ENCODE measurements at regions not wholly inside any gene's neighbourhood (a gene's known extent, or its start where the extent isn't known, plus 50 kb on each side); places are given as distances from the start of the nearest gene placed in this dataset.

- in situ Hi-C loops (cut with MboI) = no loop called here
- no peak overlapping the region for H3K9ac ChIP-seq (ENCODE audit: insufficient read depth in 1 of 2, low read depth in 2 of 2, low read length in 2 of 2)
- ATAC-seq (no peak), DNase-seq (ENCODE audit: extremely low read depth in 1 of 4, low spot score in 3 of 4) (no peak), FAIRE-seq (no peak)
- no peak overlapping the region for H3K4me2 ChIP-seq (ENCODE audit: insufficient read depth, low read length)
- ChIA-PET CTCF (ENCODE audit: low intra/inter-chr PET ratio) (no interaction called here), POLR2A (no interaction called here)
- no peaks in the 10 kb centered on the region for H3K9me3 ChIP-seq (replicated peaks; ENCODE audit: control insufficient read depth, insufficient read depth, low read depth, low read length)
- no peaks in the 10 kb centered on the region for H3K4me1 ChIP-seq (replicated peaks in 1 of 2; ENCODE audit: control insufficient read depth in 2 of 2, insufficient read depth in 2 of 2, low read length in 2 of 2)
- no TSS peak for BruUV-seq (replicated peaks)
- no peak overlapping the region for H2AFZ ChIP-seq (ENCODE audit: low read depth, low read length)
- no peak overlapping the region for H3K4me3 ChIP-seq
- H3K79me2 ChIP-seq (ENCODE audit: control insufficient read depth, insufficient read depth, low read length) = no peaks in the 10 kb centered on the region
- H3K27ac ChIP-seq (ENCODE audit: extremely low read depth, low read depth, low read length) = no peak overlapping the region
- no peaks in the 10 kb centered on the region for H3K36me3 ChIP-seq (ENCODE audit: control insufficient read depth, insufficient read depth, low read length)
- no peaks in the 10 kb centered on the region for H4K20me1 ChIP-seq (replicated peaks; ENCODE audit: control insufficient read depth, insufficient read depth, low read length)
- no peaks in the 10 kb centered on the region for H3K27me3 ChIP-seq (ENCODE audit: control insufficient read depth in 2 of 2, insufficient read depth in 2 of 2, low read length in 2 of 2)
- no peaks in the 10 kb centered on the region for H3K9me1 ChIP-seq (ENCODE audit: control insufficient read depth, insufficient read depth, low read length)
- intact Hi-C loops (cut with micrococcal nuclease) = no loop called here
- 0% methylated on average over 4 of the region's 5 CpGs for WGBS (ENCODE audit: insufficient coverage, low coverage, missing lambda C conversion rate)
- TF ChIP-seq ZBTB34 (CRISPR knock-in tag; IDR thresholded peaks at IDR 0.05) = no peak
- no peak for TF ChIP-seq MTF1 (CRISPR knock-in tag; IDR thresholded peaks at IDR 0.05; ENCODE audit: borderline replicate concordance)
- no peak for TF ChIP-seq ZNF280B (CRISPR knock-in tag; IDR thresholded peaks at IDR 0.05)
Observed at GRCh38 chr2:220786216-220786615, 785.9 kb downstream of the EPHA4 start.

GRCh38 chr2:220787251-220787650, 784.9 kb downstream of the EPHA4 start:
- H3K27ac ChIP-seq (ENCODE audit: extremely low read depth, low read depth, low read length) = no peak overlapping the region
- H4K20me1 ChIP-seq (replicated peaks; ENCODE audit: control insufficient read depth, insufficient read depth, low read length) = no peaks in the 10 kb centered on the region
- TF ChIP-seq SMARCC2 (IDR thresholded peaks at IDR 0.05; ENCODE audit: low read depth) (no peak), SMAD2 (IDR thresholded peaks at IDR 0.05; ENCODE audit: low read depth, low read length) (no peak), HNRNPUL1 (IDR thresholded peaks at IDR 0.05; ENCODE audit: low read length) (no peak), DNMT1 (IDR thresholded peaks at IDR 0.05) (no peak), GTF2B (IDR thresholded peaks at IDR 0.05; ENCODE audit: extremely low read depth, insufficient read length) (no peak), SIN3A (IDR thresholded peaks at IDR 0.05; ENCODE audit: borderline replicate concordance in 2 of 2, control insufficient read depth in 1 of 2, low read depth in 2 of 2, low read length in 2 of 2) (no peak)
- H3K9me1 ChIP-seq (ENCODE audit: control insufficient read depth, insufficient read depth, low read length) = no peaks in the 10 kb centered on the region
- H3K79me2 ChIP-seq (ENCODE audit: control insufficient read depth, insufficient read depth, low read length) = no peaks in the 10 kb centered on the region
- H2AFZ ChIP-seq (ENCODE audit: low read depth, low read length) = no peak overlapping the region
- H3K4me2 ChIP-seq (ENCODE audit: insufficient read depth, low read length) = no peak overlapping the region
- no peak for DNase-seq (ENCODE audit: extremely low read depth in 1 of 4, low spot score in 3 of 4)
- H3K9me3 ChIP-seq (replicated peaks; ENCODE audit: control insufficient read depth, insufficient read depth, low read depth, low read length) = no peaks in the 10 kb centered on the region
- no peak for ATAC-seq
- POLR2A ChIA-PET = no interaction called here
- CTCF ChIA-PET (ENCODE audit: low intra/inter-chr PET ratio) = no interaction called here
- intact Hi-C loops (cut with micrococcal nuclease) = no loop called here
- H3K27me3 ChIP-seq (ENCODE audit: control insufficient read depth in 2 of 2, insufficient read depth in 2 of 2, low read length in 2 of 2) = no peaks in the 10 kb centered on the region
- H3K36me3 ChIP-seq (ENCODE audit: control insufficient read depth, insufficient read depth, low read length) = no peaks in the 10 kb centered on the region
- BruUV-seq (replicated peaks) = no TSS peak
- H3K9ac ChIP-seq (ENCODE audit: insufficient read depth in 1 of 2, low read depth in 2 of 2, low read length in 2 of 2) = no peak overlapping the region
- H3K4me3 ChIP-seq = no peak overlapping the region
- no peak for FAIRE-seq
- no peaks in the 10 kb centered on the region for H3K4me1 ChIP-seq (replicated peaks in 1 of 2; ENCODE audit: control insufficient read depth in 2 of 2, insufficient read depth in 2 of 2, low read length in 2 of 2)
- in situ Hi-C loops (cut with MboI) = no loop called here

Measured in K562 (cell line).